Liver (tissue), 8 donors: ENCODE measurements at regions not wholly inside any gene's neighbourhood (a gene's known extent, or its start where the extent isn't known, plus 50 kb on each side); places are given as distances from the start of the nearest gene placed in this dataset.

Experiments used
- DNase-seq: peaks from one replicate; pipeline ENCODE4 v3.0.0-alpha.2; 2017; ENCODE audit warnings: low spot score
- H3K27ac ChIP-seq, 2 donors: one replicate each; pipeline ENCODE4 v1.7.0; 2013; ENCODE audit warnings: inconsistent platforms in 2 of 2, low read length in 2 of 2, control low read depth in 1 of 2, low read depth in 1 of 2, mild to moderate bottlenecking in 1 of 2
- H3K27me3 ChIP-seq, 4 donors: one replicate each; pipeline versions ENCODE4 v1.6.1 to v1.7.0; 2013; ENCODE audit warnings: low read length in 3 of 4, inconsistent platforms in 1 of 4, mild to moderate bottlenecking in 1 of 4, moderate library complexity in 1 of 4; ENCODE audit not compliant: control insufficient read depth in 4 of 4, insufficient read depth in 4 of 4
- H3K36me3 ChIP-seq, 4 donors: one replicate each; pipeline versions ENCODE4 v1.6.1 to v1.7.0; 2013; ENCODE audit warnings: low read length in 3 of 4, mild to moderate bottlenecking in 3 of 4, low read depth in 1 of 4, moderate library complexity in 1 of 4; ENCODE audit not compliant: control insufficient read depth in 4 of 4, insufficient read depth in 3 of 4
- H3K4me1 ChIP-seq, 4 donors: one replicate each; pipeline versions ENCODE4 v1.6.1 to v1.7.0; 2013; ENCODE audit warnings: low read length in 3 of 4, mild to moderate bottlenecking in 3 of 4, moderate library complexity in 1 of 4; ENCODE audit not compliant: control insufficient read depth in 4 of 4, insufficient read depth in 4 of 4
- H3K4me3 ChIP-seq, 3 donors: one replicate each; pipeline versions ENCODE4 v1.6.1 to v1.7.0; 2013; ENCODE audit warnings: low read length in 3 of 3, control low read depth in 1 of 3, low read depth in 1 of 3, mild to moderate bottlenecking in 1 of 3
- H3K9ac ChIP-seq, 2 donors: one replicate each; pipeline ENCODE4 v1.7.0; 2013; ENCODE audit warnings: low read length in 2 of 2, mild to moderate bottlenecking in 2 of 2, moderate library complexity in 2 of 2, control low read depth in 1 of 2, low read depth in 1 of 2
- H3K9me3 ChIP-seq, 4 donors: one replicate each; pipeline versions ENCODE4 v1.6.1 to v1.7.0; 2013; ENCODE audit warnings: low read length in 3 of 4; ENCODE audit not compliant: control insufficient read depth in 4 of 4
- ATF3 ChIP-seq: IDR thresholded peaks from 2 replicates; pipeline ENCODE4 v1.6.1; 2016; ENCODE audit warnings: antibody characterized with exemption
- CTCF ChIP-seq: fragments of 150-350 bp; IDR thresholded peaks from 2 replicates; pipeline ENCODE4 v1.5.1; 2017; ENCODE audit warnings: improper control_type of control experiment, low read depth, low read length; ENCODE audit not compliant: missing input control
- EGR1 ChIP-seq, 2 donors: IDR thresholded peaks; 2 replicates each; pipeline ENCODE4 v1.6.1; 2016 to 2018; ENCODE audit warnings: antibody characterized with exemption in 2 of 2, low read depth in 2 of 2
- FOXA2 ChIP-seq: IDR thresholded peaks from 2 replicates; pipeline ENCODE4 v1.6.1; 2016; ENCODE audit warnings: antibody characterized with exemption
- GABPA ChIP-seq, 2 donors: IDR thresholded peaks in 1 of 2; conservative IDR thresholded peaks in 1 of 2; 2 replicates each; pipeline ENCODE4 v1.6.1; 2016; ENCODE audit warnings: antibody characterized with exemption in 2 of 2, mild to moderate bottlenecking in 1 of 2, moderate library complexity in 1 of 2
- HNF4G ChIP-seq: IDR thresholded peaks from 2 replicates; pipeline ENCODE4 v1.6.1; 2016; ENCODE audit warnings: antibody characterized with exemption
- SP1 ChIP-seq: IDR thresholded peaks from 2 replicates; pipeline ENCODE4 v1.6.1; 2018; ENCODE audit warnings: antibody characterized with exemption, mild to moderate bottlenecking
- TAF1 ChIP-seq: conservative IDR thresholded peaks from 2 replicates; pipeline ENCODE4 v1.6.1; 2016; ENCODE audit warnings: antibody characterized with exemption, mild to moderate bottlenecking
- YY1 ChIP-seq: IDR thresholded peaks from 2 replicates; pipeline ENCODE4 v1.6.1; 2016; ENCODE audit warnings: antibody characterized with exemption, mild to moderate bottlenecking
- ZBTB33 ChIP-seq: IDR thresholded peaks from 2 replicates; pipeline ENCODE4 v1.6.1; 2016; ENCODE audit warnings: antibody characterized with exemption
- WGBS: extraction: QIAGEN DNeasy Blood & Tissue Kit; methylation state at CpG from one replicate; pipeline ENCODE4 v1.1.7; 2013; 5-methylcytosine and 5-hydroxymethylcytosine counted together
- donor health status: healthy.
- donor health status: healthy.
- donor health status: healthy.
- donor health status: healthy.
- donor health status: healthy.

- Histone ChIP-seq H3K27ac (no peak overlapping the region), H3K27me3 (no peaks in the 10 kb centered on the region), H3K9ac (no peak overlapping the region), H3K4me1 (no peaks in the 10 kb centered on the region), H3K4me3 (no peak overlapping the region), H3K9me3 (no peaks in the 10 kb centered on the region), H3K36me3 (no peaks in the 10 kb centered on the region)
- TF ChIP-seq ZBTB33 (no peak), CTCF (no peak)
- 88% methylated on average over 9 of the region's 9 CpGs for WGBS
- DNase-seq: no peak
These were observed 61.5 kb upstream of the MEF2A start for GRCh38 chr15:99504071-99504822.

GRCh38 chr15:99504823-99505551, 60.8 kb upstream of the MEF2A start:
- DNase-seq: no peak
- H3K27ac ChIP-seq: no peak overlapping the region
- WGBS: 79% methylated on average over 8 of the region's 8 CpGs

More at GRCh38 chr15:99504823-99505551, 60.8 kb upstream of the MEF2A start:
- Histone ChIP-seq H3K4me1 (no peaks in the 10 kb centered on the region), H3K4me3 (no peak overlapping the region), H3K36me3 (no peaks in the 10 kb centered on the region), H3K27me3 (no peaks in the 10 kb centered on the region), H3K9ac (no peak overlapping the region), H3K9me3 (no peaks in the 10 kb centered on the region)
- TF ChIP-seq CTCF (no peak), FOXA2 (no peak), EGR1 (IDR thresholded peaks at IDR 0.05; ENCODE audit: low read depth in 2 of 2) (no peak), ATF3 (no peak), GABPA (IDR thresholded peaks at IDR 0.05 in 1 of 2, conservative IDR thresholded peaks at IDR 0.05 in 1 of 2) (no peak), TAF1 (no peak), ZBTB33 (no peak), HNF4G (no peak), SP1 (no peak), YY1 (no peak)
